ENCODE measurements at regions not wholly inside any gene's neighbourhood (a gene's known extent, or its start where the extent isn't known, plus 50 kb on each side); places are given as distances from the start of the nearest gene placed in this dataset.

DNA sequence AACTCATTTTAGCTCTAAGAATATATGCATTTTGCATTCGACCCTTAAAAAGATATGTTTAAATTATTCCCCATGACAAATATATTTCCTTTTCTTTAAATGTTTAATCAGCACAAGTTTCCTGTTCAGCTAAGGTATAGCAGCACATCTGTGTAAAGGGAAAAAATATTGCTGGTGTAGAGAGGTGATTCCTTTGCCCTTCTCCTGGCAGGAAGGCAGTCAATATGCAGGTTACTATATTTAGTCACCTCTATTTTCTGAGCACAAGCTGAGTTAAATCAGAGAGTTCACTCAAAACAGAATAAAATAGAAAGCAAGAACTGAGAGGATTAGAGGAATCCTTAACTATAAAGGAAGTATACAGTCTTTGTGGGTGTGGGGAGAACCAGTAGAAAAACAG is 274.4 kb upstream of the PCSK5 start:
- no peak for DNase-seq (ENCODE audit: low read depth)

DNA sequence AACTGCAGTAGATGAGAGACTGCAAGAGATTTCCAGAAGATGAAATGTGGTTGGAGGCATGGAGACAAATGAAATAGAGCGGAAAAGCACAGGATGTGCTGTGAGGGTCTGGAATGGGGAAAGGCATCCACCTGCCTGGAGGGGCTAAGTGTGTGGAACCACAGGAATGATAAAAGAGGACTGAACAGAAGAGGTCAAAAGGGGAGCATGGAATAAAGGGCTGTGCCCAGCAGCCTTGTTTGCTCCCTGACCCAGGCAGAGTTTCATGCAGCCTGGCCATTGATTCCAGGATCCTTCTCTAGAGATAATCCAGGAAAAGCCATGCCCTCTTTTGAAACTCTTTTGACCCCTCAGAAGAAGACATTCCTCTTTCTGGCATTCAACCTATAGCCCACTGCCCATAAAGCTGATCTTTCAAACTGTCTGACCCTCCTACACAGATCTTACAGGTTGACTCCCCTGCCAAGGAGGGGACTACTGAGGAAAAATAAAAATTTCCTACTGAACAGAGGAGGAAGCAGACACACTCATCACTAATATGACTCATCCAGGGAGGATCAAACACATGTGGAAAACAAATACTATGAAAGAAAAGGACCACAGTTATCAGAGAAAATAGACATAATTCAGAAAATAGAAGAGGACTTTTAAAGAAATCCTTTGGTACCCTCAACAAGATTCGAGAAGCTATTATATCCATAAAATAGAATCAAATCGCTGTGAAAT is 273.5 kb upstream of the PCSK5 start:
- DNase-seq (ENCODE audit: low read depth) = no peak

DNA sequence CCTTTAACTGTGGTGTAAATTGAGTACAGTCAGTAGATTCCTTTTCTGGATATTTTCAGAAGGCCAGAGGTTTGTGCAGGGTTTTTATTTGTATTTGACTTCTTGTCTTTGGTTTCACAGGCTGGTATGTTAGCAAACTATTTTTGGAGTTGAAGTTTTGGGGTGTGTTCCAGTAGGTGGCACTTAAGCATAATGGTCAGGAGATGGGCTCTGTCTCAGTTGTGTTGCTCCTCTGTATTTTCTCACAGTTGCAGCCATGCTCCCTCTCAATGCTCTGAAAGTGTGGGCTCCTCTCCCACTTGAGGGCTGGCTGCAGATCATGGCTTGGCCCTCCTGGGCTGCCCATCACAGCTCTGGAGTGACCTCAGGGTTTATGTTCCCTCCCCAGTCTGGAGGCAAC is 267.0 kb upstream of the PCSK5 start:
- DNase-seq (ENCODE audit: low read depth) = no peak

DNA sequence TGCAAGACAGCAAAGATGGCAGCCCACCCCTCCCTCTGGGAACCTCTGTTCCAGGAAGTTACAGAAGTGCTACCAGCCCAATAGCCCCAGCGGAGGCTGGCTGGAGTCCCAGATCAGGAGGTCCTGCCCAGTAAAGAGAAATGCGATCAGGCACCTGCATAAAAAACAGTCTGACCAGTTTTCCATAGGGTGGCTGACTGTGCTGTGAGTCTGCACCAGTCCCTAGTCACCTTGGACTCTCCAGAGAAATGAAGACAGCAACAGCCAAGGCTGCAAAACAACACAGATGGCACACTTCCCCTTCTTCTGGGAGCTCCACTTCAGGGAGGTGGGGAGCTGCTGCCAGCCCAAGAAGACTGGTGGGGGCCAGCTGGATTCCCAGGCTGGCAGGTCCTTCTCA is 265.5 kb upstream of the PCSK5 start:
- no peak for DNase-seq (ENCODE audit: low read depth)

DNA sequence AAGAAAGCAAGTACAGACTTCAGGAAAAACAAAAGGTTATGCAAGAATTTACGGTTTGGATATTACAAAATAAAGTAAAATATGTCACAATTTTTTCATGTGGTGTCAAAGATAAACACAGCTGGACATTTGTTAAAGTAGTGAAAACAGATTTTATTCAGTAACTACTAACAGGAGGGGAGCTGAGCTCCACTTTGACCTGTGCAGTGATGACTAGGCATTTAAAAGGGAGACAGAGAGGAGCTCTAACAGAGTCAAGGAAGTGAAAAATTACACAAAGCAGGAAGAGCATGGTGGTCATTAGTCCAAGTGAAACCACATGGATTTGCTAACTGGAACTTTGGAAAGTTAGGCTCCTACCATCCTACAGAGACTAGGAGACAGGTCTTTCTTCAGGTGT is 263.6 kb upstream of the PCSK5 start:
- no peak for DNase-seq (ENCODE audit: low read depth)

DNA sequence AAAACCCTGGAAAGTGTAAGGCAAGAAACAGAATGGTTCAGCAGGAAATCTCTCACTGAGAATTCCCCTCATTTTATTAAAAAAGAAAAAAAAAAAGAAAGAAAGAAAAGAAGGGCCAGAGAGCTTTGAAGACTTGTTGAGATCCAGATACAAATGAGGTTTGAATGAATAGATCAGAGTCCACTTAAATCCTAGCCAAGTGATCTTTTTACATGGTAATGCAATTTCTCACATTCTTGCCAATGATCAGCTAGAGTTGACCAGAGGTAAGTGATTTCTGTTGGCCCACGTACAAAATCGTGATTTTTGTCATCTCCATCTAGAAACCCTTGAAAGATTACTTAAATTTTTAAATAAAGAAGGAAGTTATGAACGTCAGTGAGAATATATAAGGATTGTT is 261.5 kb upstream of the PCSK5 start:
- DNase-seq (ENCODE audit: low read depth) = no peak

DNA sequence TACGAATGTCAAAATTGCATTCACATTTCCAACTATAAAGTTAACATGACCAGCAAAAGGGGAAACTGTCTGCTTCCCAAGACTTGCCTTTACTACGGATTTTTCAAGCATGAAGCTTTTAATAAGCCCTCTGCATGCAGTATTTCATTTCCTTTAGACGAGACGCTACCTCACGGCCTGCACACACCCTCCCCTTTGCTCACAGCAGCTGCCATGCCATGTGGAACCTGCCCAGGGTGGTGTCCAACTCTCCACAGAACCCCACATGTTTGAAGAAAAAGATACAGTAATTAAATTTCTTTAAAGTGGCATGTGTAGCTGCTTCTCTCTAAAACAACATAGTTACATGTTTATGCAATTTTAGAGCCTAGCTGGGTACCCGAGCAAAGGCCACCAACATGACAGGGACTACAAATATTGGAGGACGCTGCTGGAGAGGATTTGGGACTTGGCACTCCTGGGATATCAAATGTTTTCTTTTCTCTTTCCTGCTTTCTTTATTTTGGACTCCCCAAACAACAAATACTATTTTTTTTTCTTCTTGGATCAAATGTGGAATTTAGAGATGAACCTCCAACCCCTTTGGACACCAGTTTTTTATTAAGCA is 256.9 kb upstream of the PCSK5 start:
- no peak for DNase-seq (ENCODE audit: low read depth)

DNA sequence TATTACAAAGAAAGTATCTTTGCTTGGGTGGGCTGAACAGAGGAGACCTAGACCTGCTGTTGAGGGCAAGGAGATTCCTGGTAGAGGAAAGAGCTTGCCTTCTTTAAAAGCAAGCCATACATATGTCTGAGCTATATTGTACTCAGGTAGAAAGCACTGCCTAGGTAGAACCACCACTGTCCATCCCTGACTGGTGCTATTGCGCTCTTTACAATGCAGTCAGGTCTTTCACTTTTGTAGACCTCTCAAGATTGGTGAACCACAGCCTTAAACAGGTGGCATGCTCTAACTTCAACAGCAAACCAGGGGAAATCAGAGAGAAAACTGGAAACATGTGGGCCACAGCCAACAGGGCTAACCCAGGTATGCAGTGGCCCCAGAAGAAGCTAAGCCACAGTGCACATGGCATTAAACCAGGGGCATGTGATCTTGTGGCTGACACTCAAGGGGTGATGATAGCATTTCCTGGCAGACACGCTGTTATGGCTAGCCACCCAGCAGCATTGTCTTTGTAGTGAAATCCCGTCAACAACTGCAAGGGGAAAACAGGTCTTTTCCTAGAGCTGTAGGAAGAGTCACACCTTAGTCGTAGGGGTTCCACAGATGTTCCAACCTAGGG is 253.9 kb upstream of the PCSK5 start:
- DNase-seq (ENCODE audit: low read depth) = no peak

DNA sequence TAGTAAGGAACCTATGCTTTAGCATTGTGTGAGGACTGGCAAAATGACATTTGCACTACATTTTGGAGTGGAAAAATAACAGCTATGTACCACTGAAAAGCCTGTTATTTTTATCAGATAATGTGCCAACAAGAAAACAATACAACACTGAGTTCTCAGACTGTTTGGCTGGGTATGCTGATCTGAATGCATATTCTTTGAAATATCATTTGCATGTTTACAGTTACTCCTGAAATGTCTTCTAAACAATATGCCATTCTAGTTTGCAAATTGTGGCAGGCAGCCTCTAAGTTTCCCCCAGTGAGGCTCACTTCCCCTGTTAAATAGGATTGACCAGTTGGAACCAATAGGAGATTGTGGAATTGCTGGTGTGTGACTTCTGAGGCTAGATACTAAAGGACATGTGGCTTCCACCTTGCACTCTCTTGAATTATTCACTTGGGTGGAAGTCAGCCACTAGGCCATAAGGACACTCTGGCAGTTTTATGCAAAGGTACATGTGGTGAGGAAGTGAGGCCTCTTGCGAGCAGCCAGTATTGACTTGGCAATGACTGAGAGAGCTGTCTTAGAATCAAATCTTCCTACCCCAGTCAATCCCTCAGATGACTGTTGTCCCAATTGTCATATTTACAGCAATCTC is 250.4 kb upstream of the PCSK5 start:
- DNase-seq (ENCODE audit: low read depth) = no peak

DNA sequence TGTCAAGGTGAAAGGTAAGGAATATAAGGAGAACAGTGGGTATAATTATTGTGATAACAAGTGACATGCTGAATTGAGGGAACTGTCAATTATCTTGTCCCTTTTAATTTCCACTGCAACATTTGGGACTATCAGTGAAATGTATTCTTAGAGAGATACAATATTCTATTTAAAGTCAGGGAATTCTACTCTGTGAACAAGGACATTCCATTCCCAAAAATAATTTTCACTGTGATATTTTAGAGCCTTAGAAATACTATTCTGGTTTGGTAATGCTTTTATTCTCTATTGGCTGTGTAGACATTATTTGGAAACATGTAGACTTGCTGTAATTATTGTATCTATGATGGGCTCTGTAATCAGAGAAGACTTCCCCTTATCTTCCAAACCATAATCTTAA is 248.0 kb upstream of the PCSK5 start:
- DNase-seq (ENCODE audit: low read depth) = no peak

DNA sequence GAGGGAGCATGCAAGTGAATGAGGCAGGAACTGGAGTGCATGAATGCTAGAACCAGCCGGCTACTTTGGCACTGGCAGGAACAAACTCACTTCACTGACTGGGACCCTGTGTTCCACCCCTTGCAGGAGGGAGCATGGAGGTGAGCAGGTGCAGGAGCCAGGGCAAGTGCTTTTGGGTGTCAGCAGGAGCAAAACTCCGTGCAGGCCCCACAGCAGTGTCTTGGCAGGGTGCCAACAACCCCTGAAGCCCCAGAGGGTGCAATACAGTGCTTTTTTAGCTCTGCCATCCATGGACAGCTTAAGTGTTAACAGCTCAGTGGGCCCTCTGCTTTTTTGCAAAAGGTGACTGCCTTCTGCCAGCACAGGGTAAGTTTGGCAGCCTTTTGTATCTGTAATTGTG is 245.8 kb upstream of the PCSK5 start:
- DNase-seq (ENCODE audit: low read depth) = no peak

DNA sequence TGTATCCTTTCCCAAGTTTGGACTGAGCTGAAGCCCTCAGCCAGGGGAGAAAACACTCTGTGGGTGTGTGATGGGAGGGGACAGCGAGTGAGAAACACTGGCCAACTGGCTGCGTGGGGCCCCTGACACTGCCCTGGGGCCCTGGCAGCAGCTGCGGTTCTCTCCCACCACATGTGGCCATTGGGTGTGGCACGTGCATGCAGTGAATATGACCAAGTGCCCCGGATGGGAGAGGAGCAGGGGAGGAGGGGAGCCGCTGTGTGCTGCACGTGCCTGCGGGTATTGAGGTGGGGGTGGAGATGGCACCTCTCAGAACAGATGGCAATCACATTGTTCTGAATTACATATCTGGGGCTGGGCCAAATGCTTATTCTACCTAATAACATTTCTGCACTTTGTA is 242.4 kb upstream of the PCSK5 start:
- no peak for DNase-seq (ENCODE audit: low read depth)

DNA sequence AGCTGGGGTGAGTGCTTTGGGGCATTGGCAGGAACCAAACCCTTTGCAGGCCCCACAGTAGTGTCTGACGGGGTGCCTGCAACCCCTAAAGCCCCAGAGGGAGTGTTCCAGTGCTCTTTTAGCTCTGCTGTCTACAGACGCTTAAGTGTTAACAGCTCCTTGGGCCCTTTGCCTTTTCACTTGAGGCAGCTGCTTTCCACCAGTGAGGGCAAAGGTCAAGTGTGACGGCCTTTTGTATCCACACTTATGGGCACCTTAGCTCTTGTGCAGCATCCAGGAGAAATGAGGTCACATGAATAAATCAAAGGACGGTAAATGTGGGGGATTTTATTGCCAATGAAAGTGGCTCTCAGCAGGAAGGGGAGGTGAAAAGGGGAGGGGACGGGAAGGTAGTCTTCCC is 241.4 kb upstream of the PCSK5 start:
- no peak for DNase-seq (ENCODE audit: low read depth)

DNA sequence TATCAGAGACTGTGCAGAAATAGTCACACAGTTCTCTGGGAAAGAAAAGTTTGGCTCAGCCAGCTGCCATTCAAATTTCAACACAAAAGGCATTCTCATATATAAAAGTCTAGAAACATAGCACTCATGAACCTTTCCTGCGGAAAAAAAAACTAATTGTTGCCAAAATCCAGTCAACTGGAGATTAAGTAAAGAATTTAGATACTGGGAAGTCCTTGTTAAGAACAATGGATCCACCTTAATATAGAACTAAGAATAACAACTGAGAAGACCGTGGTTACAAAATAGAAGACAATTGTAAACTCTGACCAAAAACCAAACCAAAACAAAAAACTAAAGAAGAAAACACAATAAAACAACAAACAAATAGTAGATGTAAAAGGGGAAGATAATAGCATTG is 238.8 kb upstream of the PCSK5 start:
- no peak for DNase-seq (ENCODE audit: low read depth)

DNA sequence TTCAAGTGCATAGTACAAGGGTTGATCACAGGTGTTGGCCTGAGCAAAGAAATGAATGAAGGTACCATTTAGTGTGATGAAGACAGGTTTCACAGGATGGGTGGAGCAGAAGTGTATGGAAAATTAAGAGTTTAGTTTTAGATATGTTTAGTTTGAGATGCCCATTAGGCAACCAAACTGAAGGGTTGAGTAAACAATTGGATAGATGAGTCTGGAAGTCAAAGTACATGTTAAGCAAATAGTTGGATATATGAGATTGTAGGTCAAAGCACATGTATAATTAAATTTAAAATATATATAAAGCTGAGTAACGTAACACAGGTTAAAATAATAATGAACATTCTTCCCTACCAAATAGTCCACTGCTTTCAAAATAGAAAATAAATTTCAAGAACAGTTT is 237.1 kb upstream of the PCSK5 start:
- DNase-seq (ENCODE audit: low read depth) = no peak

DNA sequence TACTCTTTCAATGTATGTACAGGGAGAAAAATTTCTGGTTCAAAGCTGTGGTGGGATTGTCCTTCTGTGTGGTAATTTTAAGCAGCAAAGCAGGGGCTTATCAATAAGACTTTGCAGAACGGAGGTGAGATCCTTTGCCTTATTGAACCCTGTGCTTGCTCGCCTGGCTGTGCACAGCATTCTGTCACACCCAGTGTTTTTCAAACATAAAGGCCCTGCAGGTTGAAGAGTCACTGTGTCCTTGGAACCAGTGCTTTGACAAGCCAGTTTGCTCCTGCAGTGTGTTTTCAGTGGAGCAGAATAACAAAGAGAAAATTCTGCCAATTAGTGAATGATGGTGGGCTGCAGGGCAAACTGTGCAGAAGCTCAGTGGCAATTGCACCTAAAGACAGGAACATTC is 236.7 kb upstream of the PCSK5 start:
- DNase-seq (ENCODE audit: low read depth) = no peak

DNA sequence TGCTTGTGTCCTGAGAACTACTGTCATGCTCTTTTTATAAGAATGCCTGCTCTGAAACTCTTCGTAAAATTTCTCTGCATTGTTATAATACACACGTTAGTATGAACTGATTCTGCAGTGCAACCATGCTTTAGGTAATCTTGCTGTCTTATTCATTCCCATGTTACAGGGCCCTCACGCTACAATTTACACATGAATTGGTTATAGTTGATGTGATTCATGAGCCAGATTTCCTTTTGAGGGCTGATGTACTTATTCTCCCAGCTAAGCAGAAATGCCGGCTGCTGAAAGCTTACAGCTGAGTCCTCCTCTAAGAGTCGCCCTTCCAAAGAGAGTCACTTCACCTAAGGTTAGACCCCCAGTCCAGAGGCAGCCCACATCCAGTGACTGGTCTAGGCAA is 233.5 kb upstream of the PCSK5 start:
- DNase-seq (ENCODE audit: low read depth) = no peak

DNA sequence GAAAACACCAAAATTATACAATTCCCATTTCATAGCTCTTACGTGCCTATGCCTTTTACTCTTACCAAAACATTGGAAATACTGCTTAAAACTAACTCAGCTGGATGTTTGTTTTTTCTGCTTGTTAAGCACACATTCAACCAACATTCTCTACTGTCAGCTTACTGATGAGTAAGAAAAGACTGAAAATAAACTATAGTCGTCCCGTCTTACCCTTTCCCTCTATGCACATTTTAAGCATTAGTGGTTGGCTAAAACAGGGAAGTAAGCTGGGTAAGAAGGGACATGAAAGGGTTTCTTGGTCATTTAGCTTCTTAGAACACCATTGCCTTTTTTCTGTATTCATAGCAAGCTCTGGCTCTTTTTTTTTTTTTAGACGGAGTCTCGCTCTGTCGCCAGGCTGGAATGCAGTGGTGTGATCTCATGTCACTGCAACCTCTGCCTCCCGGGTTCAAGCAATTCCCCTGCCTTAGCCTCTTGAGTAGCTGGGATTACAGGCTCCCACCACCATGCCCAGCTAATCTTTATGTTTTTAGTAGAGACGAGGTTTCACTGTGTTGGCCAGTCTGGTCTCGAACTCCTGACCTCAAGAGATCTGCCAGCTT is 232.1 kb upstream of the PCSK5 start:
- no peak for DNase-seq (ENCODE audit: low read depth)

DNA sequence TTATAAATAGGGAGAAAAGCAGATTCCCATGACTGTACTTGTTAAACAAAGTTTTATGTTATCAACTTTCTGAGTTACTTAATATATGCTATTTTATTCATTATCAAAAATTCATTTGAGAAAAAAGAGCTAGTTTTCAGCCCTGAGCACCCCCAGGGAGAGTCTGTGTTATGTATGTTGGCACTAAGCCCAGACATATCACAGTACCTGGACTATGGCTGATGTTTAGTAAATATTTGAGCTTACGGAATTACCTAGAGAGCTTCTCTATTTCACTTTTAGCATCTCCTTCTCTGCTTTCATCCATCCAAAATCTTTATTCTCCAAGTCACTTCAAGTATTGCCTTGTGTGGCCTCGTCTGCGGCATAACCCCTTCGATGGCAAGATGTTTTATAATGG is 225.9 kb upstream of the PCSK5 start:
- DNase-seq (ENCODE audit: low read depth) = no peak

DNA sequence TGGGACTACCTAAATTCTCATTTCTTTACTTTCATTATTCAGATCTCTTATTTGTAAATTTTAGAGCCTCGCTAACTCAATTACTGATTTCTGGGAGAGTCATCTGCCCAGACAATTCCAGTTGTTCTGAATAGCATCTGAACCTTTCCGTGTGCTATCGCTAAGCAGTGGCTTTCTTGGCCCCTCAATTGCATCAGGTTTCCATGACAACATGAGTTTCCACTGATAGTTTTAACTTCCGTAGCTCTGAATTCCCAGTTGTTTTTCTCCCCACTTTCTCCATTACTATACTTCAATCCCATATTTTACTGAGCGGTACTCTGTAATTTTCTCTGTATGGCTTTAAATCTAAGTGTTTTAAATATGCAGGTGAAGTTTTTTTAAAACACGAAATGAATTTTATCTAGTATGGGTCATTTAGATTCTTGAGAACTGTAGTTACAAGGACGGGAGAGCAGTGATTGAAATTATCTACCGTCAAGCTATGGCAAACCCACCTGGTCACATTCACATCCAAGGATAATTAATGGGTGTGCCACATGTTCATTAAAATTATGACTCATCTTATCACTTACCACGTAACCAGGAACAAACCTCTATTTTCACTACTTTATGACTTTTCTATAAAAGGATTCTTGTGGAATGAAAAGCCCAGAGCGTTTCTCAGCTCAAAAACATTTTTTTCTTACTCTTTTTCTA is 223.5 kb upstream of the PCSK5 start:
- no peak for DNase-seq (ENCODE audit: low read depth)

DNA sequence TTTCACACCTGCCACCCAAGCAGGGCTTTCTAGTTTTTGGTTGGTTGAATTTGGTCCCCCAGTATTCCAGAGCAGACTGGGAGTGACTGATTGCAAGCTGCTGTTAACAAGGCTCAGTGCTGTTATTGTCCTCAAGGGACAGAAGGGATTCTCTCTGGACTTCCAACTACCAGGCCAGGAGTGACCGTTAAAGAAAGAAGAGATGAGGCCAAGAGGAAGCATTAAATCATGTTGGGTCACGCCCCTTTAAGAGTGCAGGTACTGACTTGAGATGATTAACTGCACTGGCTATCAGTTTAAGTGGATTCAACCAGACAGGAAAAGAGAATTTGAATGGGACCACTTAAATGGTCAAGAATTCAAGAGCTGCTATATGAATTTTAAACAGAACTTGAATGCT is 220.8 kb upstream of the PCSK5 start:
- DNase-seq (ENCODE audit: low read depth) = no peak

DNA sequence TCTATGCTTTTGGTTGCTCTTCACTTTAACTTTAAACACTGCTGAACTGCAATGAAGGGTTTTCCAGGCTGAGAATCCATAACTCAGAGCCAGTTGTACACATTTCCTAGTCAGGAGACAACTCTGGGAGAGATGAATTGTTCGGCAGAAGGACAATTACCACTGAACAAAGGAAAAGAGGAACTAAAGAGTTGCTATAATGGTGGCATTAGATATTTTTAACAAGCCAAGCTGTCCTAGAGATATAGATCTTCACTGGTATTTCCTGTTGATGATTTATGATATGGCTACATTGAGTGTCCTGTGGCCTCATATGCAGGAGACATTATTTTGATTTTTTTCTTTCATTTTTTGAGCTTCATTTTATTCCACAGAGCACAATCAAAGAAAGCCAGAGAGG is 219.1 kb upstream of the PCSK5 start:
- no peak for DNase-seq (ENCODE audit: low read depth)
